Stimulated activated naive CD8-positive, alpha-beta T cell treated with anti-CD3 and anti-CD28 coated beads, Interleukin-15, Interleukin-2, amounts not matched to agents 100 ng/mL and 50 ng/mL, for 24 hours (primary cell): ENCODE measurements at regions not wholly inside any gene's neighbourhood (a gene's known extent, or its start where the extent isn't known, plus 50 kb on each side); places are given as distances from the start of the nearest gene placed in this dataset.

Experiments
- H3K27ac Mint-ChIP-seq: one replicate; pipeline ENCODE4 v1.8.0; 2021; ENCODE audit warnings: mild to moderate bottlenecking, mixed read lengths
- H3K27me3 Mint-ChIP-seq: one replicate; pipeline ENCODE4 v1.8.0; 2021; ENCODE audit warnings: mixed read lengths
- H3K36me3 Mint-ChIP-seq: one replicate; pipeline ENCODE4 v1.8.0; 2021; ENCODE audit warnings: low read depth, mixed read lengths
- H3K4me1 Mint-ChIP-seq: one replicate; pipeline ENCODE4 v1.8.0; 2021; ENCODE audit warnings: low read depth, mixed read lengths
- H3K4me3 Mint-ChIP-seq: one replicate; pipeline ENCODE4 v1.8.0; 2021; ENCODE audit warnings: mild to moderate bottlenecking, mixed read lengths
- H3K9me3 Mint-ChIP-seq: one replicate; pipeline ENCODE4 v1.8.0; 2021; ENCODE audit warnings: mixed read lengths

- H3K4me3 Mint-ChIP-seq = no peak overlapping the region
- H3K9me3 Mint-ChIP-seq = no peaks in the 10 kb centered on the region
- no peaks in the 10 kb centered on the region for H3K4me1 Mint-ChIP-seq
- no peaks in the 10 kb centered on the region for H3K36me3 Mint-ChIP-seq
- no peaks in the 10 kb centered on the region for H3K27me3 Mint-ChIP-seq
- H3K27ac Mint-ChIP-seq = no peak overlapping the region
These were observed 230.3 kb upstream of the NEIL3 start for GRCh38 chr4:177079327-177079726.

- Mint-ChIP-seq H3K4me1 (no peaks in the 10 kb centered on the region), H3K9me3 (no peaks in the 10 kb centered on the region), H3K36me3 (no peaks in the 10 kb centered on the region), H3K27me3 (no peaks in the 10 kb centered on the region), H3K4me3 (no peak overlapping the region), H3K27ac (no peak overlapping the region)
These were observed 229.3 kb upstream of the NEIL3 start for GRCh38 chr4:177080388-177080787.

- H3K9me3 Mint-ChIP-seq = no peaks in the 10 kb centered on the region
- no peaks in the 10 kb centered on the region for H3K4me1 Mint-ChIP-seq
- H3K27me3 Mint-ChIP-seq = no peaks in the 10 kb centered on the region
- H3K36me3 Mint-ChIP-seq = no peaks in the 10 kb centered on the region
- H3K27ac Mint-ChIP-seq = no peak overlapping the region
- no peak overlapping the region for H3K4me3 Mint-ChIP-seq
These were observed 222.6 kb upstream of the NEIL3 start for GRCh38 chr4:177087060-177087459.

GRCh38 chr4:177087499-177087898, 222.2 kb upstream of the NEIL3 start:
- Mint-ChIP-seq H3K36me3 (no peaks in the 10 kb centered on the region), H3K27ac (no peak overlapping the region), H3K4me3 (no peak overlapping the region), H3K4me1 (no peaks in the 10 kb centered on the region), H3K9me3 (no peaks in the 10 kb centered on the region), H3K27me3 (no peaks in the 10 kb centered on the region)

- Mint-ChIP-seq H3K27ac (no peak overlapping the region), H3K4me3 (no peak overlapping the region), H3K27me3 (peaks cover 3% of the 10 kb centered on the region), H3K9me3 (no peaks in the 10 kb centered on the region), H3K4me1 (no peaks in the 10 kb centered on the region), H3K36me3 (no peaks in the 10 kb centered on the region)
These were observed 218.2 kb upstream of the NEIL3 start for GRCh38 chr4:177091515-177091914.

- Mint-ChIP-seq H3K9me3 (no peaks in the 10 kb centered on the region), H3K27ac (no peak overlapping the region), H3K4me3 (no peak overlapping the region), H3K4me1 (no peaks in the 10 kb centered on the region), H3K36me3 (no peaks in the 10 kb centered on the region), H3K27me3 (peaks cover 3% of the 10 kb centered on the region)
These were observed 216.9 kb upstream of the NEIL3 start for GRCh38 chr4:177092807-177093206.

- no peaks in the 10 kb centered on the region for H3K4me1 Mint-ChIP-seq
- no peaks in the 10 kb centered on the region for H3K9me3 Mint-ChIP-seq
- no peaks in the 10 kb centered on the region for H3K36me3 Mint-ChIP-seq
- no peak overlapping the region for H3K4me3 Mint-ChIP-seq
- H3K27me3 Mint-ChIP-seq = peaks cover 3% of the 10 kb centered on the region
- no peak overlapping the region for H3K27ac Mint-ChIP-seq
These were observed 215.7 kb upstream of the NEIL3 start for GRCh38 chr4:177093964-177094363.

GRCh38 chr4:177097291-177097690, 212.4 kb upstream of the NEIL3 start:
- no peaks in the 10 kb centered on the region for H3K9me3 Mint-ChIP-seq

GRCh38 chr4:177099211-177099610, 210.5 kb upstream of the NEIL3 start:
- no peak overlapping the region for H3K27ac Mint-ChIP-seq
- no peaks in the 10 kb centered on the region for H3K9me3 Mint-ChIP-seq
- no peak overlapping the region for H3K4me3 Mint-ChIP-seq
- peaks cover 3% of the 10 kb centered on the region for H3K27me3 Mint-ChIP-seq
- no peaks in the 10 kb centered on the region for H3K36me3 Mint-ChIP-seq
- H3K4me1 Mint-ChIP-seq = no peaks in the 10 kb centered on the region

More at GRCh38 chr4:177097291-177097690, 212.4 kb upstream of the NEIL3 start:
- peaks cover 3% of the 10 kb centered on the region for H3K27me3 Mint-ChIP-seq
- H3K36me3 Mint-ChIP-seq = no peaks in the 10 kb centered on the region
- no peak overlapping the region for H3K27ac Mint-ChIP-seq
- H3K4me3 Mint-ChIP-seq = no peak overlapping the region
- H3K4me1 Mint-ChIP-seq = no peaks in the 10 kb centered on the region

- Mint-ChIP-seq H3K27me3 (no peaks in the 10 kb centered on the region), H3K4me3 (no peak overlapping the region), H3K27ac (no peak overlapping the region), H3K4me1 (no peaks in the 10 kb centered on the region), H3K9me3 (no peaks in the 10 kb centered on the region), H3K36me3 (no peaks in the 10 kb centered on the region)
These were observed 209.4 kb upstream of the NEIL3 start for GRCh38 chr4:177100307-177100706.

GRCh38 chr4:177103619-177104018, 206.1 kb upstream of the NEIL3 start:
- Mint-ChIP-seq H3K27ac (no peak overlapping the region), H3K27me3 (no peaks in the 10 kb centered on the region), H3K4me1 (no peaks in the 10 kb centered on the region), H3K36me3 (no peaks in the 10 kb centered on the region), H3K4me3 (no peak overlapping the region), H3K9me3 (no peaks in the 10 kb centered on the region)

- Mint-ChIP-seq H3K4me1 (no peaks in the 10 kb centered on the region), H3K27me3 (no peaks in the 10 kb centered on the region), H3K36me3 (no peaks in the 10 kb centered on the region), H3K27ac (no peak overlapping the region), H3K4me3 (no peak overlapping the region), H3K9me3 (no peaks in the 10 kb centered on the region)
These were observed 204.1 kb upstream of the NEIL3 start for GRCh38 chr4:177105536-177105935.

GRCh38 chr4:177107288-177107921, 202.3 kb upstream of the NEIL3 start:
- H3K27me3 Mint-ChIP-seq = no peaks in the 10 kb centered on the region
- H3K27ac Mint-ChIP-seq = no peak overlapping the region
- no peak overlapping the region for H3K4me3 Mint-ChIP-seq
- H3K36me3 Mint-ChIP-seq = no peaks in the 10 kb centered on the region
- H3K9me3 Mint-ChIP-seq = peaks cover 4% of the 10 kb centered on the region
- no peaks in the 10 kb centered on the region for H3K4me1 Mint-ChIP-seq

- no peak overlapping the region for H3K4me3 Mint-ChIP-seq
- H3K27ac Mint-ChIP-seq = no peak overlapping the region
- H3K36me3 Mint-ChIP-seq = no peaks in the 10 kb centered on the region
- no peaks in the 10 kb centered on the region for H3K4me1 Mint-ChIP-seq
- no peaks in the 10 kb centered on the region for H3K27me3 Mint-ChIP-seq
- H3K9me3 Mint-ChIP-seq = peaks cover 4% of the 10 kb centered on the region
These were observed 201.0 kb upstream of the NEIL3 start for GRCh38 chr4:177108708-177109107.

- H3K4me3 Mint-ChIP-seq = no peak overlapping the region
- H3K27me3 Mint-ChIP-seq = no peaks in the 10 kb centered on the region
- H3K9me3 Mint-ChIP-seq = peaks cover 4% of the 10 kb centered on the region
- H3K4me1 Mint-ChIP-seq = no peaks in the 10 kb centered on the region
- no peak overlapping the region for H3K27ac Mint-ChIP-seq
- H3K36me3 Mint-ChIP-seq = no peaks in the 10 kb centered on the region
These were observed 199.9 kb upstream of the NEIL3 start for GRCh38 chr4:177109769-177110168.

- Mint-ChIP-seq H3K27me3 (no peaks in the 10 kb centered on the region), H3K27ac (no peak overlapping the region), H3K9me3 (peaks cover 5% of the 10 kb centered on the region), H3K36me3 (no peaks in the 10 kb centered on the region), H3K4me1 (no peaks in the 10 kb centered on the region), H3K4me3 (no peak overlapping the region)
These were observed 193.5 kb upstream of the NEIL3 start for GRCh38 chr4:177116161-177116560.
